Fibroblast of skin of left biceps (primary cell): ENCODE measurements at regions not wholly inside any gene's neighbourhood (a gene's known extent, or its start where the extent isn't known, plus 50 kb on each side); places are given as distances from the start of the nearest gene placed in this dataset.

Experiments
- DNase-seq, 2 experiments: peaks; one replicate each; pipeline ENCODE4 v3.0.0-alpha.2; 2013; ENCODE audit warnings: low read depth in 2 of 2

DNA sequence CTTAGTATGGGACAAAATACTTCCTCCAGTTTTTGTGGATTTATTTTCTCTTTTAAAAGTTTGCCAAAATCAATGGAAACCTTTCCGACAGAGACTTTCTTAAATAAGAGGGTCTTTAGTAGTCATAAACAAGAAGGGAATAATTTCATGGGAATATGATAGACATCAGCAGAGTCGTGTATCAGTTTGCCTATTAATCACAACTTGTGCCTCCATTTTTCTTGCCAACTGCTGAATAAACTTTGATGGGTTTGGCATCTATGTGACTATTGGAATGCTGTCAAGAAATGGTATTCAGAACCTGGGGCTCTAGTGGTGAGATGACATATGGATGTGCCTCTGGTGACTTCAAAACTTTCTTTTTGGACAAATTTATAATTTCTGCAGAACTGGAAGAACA, 1668.2 kb downstream of the MAT2B start:
- no peak for DNase-seq

DNA sequence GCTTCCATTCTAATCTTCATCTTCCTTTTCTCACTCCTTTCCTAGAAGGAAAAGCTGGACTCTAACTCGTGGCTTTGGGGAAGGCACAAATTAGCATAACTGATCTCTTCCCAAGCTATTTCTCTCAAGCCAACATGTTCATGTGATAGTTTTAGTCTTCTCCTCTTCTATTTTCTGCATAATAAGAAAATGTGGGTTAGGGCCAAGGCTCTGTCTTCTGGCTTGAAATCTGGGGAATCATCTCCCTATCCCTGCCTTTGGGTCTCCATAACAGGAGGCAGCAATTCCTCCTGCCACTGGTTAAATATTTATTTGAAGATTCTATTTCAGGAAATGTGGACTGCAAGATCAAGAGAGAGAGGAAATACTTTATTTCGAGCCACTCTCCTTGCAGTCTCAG, 1669.6 kb downstream of the MAT2B start:
- DNase-seq, result no peak

DNA sequence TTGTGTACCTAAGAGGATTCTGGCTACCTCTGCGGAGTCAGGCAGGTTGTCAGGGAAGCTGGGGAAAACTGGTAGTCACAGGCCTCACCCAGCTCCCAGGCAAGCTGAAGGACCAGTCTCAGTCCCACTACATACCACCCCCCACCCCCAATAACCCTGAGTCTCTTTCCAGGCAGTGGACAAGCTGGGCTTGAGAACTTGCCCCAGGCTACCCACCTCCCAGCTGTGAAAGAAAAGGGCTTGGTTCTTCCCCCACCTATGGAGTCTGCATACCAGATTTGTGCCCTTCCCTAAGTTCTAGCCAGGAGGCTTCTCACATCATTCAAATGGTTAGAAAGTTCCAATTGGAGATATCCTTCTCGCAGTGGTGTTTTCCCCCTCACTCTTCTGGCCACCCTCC, 1678.8 kb downstream of the MAT2B start:
- DNase-seq, result no peak

DNA sequence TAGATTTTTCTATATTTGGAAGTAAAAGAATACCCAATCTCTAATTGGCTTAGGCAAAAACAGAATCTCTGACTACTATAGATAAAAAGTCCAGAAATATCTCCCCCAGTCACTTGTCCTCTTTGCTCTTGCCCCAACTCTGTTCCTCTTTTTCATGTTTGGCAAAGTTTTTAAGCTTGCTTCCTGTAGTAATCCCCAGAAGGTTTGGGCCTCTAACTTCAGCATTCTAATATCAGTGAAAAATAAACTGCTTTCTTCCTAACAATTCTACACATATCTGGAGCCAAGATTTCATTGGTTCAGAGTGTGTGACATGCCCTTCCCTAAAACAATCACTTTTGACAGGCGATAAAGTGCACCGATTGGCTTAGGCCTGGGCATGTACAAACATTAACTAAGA, 1680.3 kb downstream of the MAT2B start:
- no peak for DNase-seq

DNA sequence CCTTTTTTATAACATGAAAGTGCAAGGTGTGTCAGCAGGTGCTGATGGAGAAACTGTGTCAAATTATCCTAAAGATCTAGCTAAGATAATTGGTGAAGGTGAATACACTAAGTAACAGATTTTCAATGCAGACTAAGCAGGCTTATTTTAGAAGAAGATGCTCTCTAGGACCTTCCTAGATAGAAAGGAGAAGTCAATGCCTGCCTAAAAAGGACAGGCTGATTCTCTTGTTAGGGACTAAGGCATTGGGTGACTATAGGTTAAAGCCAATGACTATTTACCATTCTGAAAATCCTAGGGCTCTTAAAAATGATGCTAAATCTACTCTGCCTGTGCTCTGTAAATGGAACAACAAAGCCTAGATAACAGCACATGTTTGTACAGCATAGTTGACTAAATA, 1682.4 kb downstream of the MAT2B start:
- no peak for DNase-seq

DNA sequence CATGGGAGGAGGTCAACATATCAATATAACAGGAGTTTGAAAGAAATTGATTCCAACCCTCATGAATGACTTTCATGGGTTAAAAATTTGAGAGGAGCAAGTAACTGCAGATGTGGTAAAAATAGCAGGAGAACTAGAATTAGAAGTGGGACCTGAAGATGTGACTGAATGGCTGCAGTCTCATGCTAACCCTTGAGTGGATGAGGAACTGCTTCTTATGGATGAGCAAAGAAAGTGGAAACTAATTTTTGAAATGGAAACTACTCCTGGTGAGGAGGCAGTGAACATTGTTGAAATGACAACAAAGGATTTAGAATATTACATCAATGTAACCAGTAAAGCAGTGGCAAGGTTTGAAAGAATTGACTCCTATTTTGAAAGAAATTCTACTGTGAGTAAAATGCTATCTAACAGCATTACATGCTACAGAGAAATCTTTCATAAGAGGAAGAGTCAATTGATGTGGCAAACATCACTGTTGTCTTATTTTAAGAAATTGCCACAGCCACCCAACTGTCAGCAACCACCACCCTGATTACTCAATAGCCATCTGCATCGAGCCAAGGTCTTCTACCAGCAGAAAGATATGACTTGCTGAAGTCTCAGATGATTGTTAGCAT, 1683.2 kb downstream of the MAT2B start:
- DNase-seq, result no peak

DNA sequence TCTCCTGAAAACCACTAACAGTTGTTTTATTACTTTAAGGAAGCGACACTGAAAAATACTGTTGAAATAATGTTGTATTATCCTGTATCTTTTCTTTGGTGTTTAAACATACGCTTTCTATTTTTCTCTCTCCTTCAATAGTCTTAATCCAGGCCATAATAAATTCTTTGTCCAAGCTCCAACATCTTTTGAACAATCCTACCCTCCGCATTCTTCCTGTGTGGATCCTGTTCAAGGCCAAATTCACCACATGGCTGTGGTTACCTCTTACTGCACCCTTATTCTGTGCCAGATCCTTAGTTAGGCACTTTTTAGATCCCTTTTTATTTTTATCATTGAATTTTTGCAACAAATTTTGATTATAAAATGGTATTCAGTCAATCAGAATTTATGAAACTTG, 1691.5 kb downstream of the MAT2B start:
- no peak for DNase-seq

DNA sequence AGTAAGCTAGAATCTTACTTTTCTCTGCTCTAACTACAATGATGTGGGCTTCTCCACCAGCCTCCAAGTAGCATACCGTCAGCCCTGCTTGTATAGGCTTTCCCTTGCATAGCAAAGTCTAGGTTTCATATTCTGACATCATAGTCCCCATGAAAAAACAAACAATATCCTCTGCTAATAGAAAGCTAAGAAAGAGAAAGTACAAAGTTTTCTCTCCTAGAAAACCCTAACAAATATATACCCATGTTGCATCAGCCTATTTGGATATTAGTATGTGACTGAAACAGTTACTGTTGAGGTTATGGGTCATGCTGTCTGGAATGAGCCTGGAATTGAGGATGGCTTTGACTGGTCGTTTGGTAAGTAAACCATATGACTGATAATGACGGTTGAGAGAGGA, 1696.0 kb downstream of the MAT2B start:
- DNase-seq, result no peak

DNA sequence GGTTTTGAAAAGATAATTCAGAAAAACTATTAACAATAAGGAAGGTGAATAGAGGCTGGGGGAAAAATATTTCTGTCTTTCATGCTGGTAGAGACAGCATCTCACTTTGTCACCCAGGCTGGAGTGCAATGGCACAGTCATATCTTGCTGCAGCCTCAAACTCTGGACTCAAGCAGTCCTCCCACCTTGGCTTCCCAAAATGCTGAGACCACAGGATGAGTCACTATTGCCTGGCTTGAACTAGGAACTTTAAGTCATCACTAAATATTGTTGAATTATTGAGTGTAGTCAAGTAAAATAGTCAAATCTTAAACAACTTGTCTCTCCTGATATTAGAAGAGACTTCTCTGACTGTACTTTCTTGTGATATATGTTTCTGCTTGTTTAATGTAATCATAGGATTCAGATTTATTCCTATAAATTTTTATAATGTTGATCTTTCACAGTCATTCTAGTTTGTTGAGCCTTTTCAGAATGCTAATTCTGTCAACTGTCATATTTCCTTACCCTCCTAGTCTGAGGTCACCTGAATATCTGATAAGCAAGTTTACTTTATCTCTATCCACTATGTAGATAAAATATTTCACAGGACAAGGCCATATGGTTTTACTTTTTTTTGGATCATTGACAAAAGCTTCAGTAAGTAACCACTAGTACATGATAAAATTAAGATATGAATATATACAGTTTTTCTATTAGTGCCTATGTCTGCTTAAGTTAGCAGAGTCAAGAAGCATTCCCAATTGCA, 1696.5 kb downstream of the MAT2B start:
- no peak for DNase-seq

DNA sequence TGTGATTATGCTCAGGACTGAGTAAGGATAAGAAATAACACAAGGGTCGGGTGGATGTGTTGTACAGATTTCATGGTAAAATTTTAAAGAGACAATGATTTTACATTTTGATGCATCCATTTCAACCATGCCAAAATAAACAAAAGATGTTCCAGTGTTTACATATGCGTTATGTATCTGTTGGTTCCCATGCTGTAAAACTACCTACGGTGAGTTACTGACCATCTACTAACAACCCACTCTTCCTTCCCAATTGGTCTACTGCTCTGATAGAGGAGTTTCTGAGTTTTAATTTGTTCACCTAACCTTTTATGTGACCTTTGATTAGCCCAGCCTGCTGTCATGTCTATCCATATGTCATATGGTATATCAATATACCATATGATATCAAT, 1697.1 kb downstream of the MAT2B start:
- no peak for DNase-seq

DNA sequence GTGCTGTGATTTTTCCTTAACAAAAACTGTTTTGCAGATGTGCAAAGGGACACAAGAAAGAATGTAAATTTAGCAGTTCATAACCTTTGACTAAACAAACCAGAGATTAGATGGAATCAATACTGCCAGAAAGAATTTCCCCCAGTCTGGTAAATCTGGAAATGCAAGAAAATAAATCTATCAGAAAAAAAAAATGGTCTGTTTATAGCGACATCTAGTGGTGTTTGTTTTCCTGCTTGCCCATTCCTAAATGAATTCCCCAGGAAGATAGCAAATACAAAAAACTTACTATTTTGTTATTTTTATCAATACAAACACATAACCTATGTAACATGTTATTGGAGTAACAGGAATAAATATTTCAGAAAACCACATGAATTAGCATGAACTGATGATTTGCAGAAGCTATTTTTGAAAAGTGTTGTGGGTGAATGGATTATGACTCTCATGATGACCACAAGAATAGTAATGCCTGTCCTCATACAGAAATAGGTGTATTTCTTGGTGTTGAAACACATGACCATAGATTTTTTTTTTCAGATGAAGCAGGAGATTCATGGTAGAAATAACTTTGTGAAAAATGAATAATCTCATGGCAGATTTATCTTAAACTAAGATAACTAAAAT, 1703.8 kb downstream of the MAT2B start:
- DNase-seq, result no peak

DNA sequence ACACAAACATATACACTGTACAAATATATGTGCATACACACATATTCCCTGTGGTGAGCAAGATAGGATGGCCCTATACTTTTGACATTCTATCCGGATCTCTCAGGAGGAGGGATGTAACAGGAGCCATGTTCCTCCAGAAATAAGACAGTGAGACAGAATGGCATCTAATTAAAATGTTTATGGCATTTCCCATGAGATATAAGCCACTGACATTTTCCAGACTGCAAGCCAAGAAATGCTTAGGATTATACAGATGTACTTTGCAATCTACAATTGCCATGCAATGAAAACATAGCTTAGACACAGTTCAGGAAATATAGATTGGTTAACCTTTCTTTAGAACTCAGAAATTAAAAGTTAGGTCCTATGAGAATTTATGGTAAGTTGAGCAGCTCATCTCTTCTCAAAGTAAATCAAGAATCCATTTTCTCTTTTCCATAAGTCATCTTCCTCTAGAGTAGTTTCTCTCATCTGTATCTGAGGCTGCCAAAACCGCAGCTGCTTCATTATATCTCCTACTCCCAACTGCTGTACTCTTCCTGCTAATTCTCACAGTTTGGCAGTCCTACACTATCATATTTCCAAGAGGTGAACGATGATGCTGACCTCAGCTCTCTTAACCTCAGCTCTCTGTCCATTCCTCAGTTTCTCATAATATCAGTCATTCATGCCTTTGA, 1719.1 kb downstream of the MAT2B start:
- no peak for DNase-seq

DNA sequence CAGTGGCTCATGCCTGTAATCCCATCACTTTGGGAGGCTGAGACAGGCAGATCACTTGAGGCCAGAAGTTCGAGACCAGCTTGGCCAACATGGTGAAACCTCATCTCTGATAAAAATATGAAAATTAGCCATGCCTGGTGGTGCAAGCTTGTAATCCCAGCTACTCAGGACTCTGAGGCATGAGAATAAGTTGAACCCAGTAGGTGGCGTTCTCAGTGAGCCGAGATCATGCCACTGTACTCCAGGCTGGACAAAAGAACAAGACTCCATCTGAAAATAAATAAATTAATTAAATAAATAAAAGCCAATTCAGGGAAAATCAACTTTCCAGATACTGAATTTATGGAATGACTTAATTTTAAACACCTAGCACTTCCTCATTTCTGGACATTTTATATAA, 1722.1 kb downstream of the MAT2B start:
- DNase-seq, result no peak

DNA sequence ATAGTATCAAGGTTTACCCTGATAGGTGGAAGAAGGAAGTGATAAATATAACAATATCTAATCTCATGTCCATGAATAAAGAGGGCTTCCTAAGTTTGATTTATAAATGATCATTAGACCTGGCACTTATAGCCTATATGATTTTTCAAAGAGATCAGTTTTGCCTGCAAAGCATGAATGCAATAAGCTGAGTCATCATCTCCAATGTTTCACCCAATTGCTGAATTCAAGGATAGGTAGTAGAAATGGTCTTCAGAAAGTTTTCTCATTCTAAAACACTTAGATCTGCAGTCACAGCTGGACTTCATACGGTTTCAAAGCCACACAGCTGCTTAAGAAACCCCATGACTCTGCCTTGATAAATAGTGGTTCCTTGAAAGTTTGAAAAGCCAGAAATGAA, 1722.8 kb downstream of the MAT2B start:
- DNase-seq, result no peak

DNA sequence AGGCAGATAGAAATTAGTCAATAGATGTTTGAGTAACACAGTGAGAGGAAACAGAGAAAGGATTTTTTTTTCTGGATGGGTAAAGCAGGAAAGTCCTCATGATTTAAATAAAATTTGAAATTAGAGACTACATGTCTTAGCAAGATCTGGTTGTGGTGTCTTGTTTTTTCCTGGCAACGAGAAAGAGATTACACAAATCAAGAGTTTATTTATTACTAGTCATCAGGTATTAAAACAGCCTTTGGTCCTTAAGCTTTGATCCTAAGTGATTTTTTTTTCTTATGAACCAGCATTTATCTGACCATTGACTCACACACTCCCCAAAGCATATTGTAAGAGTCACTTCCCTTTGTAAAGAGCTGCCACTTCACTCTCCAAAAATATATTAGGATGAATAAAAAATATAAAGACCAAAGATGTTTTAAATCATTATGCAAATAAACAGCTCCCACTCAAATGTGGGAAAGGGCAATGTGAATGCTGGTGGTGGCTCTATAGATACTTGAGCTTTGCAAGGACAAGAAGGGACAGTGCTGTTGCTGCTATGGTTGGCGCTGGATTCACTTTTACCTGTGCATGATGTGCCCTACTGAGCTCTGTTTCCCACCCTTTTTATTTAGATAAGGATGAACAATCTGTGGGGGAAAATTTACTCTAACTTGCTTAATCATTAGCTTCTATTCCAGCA, 1726.5 kb downstream of the MAT2B start:
- no peak for DNase-seq

DNA sequence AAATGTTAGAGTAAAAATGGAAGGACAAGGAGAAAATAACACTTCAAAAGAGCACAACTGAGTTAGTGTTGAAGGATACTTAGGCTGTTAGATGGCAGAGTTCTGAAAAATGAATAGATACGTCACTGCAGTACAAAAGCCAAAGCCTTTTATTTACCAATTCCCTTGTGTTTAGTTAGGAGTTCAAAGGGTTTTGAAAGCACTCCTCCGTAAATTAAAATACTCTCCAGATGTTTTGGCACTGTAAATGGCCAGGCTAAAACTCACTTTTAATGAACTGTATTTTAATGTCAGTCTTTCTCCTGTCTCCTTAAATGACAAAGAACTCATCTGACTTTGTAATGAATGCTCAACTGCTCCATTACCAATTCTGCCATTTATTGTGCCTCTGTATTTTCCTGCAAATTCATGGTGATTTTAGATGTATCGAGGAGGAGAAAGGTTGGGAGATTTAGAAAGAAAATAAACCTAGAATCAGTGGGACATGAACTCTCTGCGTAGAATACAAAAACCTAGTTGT, 1727.2 kb downstream of the MAT2B start:
- DNase-seq, result no peak

DNA sequence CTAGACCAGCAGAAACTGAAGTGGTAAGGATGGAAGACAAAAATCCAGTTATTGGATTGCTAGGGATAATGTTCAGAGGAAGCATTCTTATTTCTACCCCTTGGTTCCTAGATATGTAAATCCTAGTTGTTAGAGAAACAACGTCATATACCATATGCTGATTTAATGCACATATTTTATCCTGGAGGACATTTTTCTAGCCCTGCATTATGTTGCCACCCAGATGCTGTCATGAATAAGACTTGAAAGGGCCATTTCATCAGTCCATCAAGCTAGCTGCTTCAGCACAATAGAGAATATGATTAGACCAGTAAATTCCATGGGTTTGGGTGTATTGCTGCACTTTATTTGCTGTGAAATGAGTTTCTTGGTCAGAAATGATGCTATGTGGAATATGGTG, 1736.4 kb downstream of the MAT2B start:
- DNase-seq, result no peak

DNA sequence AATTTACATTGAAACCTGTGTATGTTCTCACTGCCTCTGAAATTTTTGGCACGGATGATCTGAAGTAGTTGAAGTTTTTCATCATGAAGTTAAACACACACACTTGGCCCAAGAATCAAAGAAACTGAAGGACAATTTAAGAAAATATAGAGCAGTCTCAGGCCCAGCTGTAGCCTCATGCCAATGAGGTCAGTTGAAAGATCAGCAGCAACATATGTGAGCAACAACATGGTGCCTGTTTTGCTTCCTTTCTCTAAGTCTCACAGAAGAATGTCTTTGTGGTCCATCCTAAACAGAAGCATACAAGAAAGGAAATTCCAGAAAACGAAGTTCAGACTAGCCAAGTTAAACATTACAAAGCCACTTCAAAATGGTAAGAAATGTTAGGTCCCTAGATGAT, 1737.2 kb downstream of the MAT2B start:
- no peak for DNase-seq

DNA sequence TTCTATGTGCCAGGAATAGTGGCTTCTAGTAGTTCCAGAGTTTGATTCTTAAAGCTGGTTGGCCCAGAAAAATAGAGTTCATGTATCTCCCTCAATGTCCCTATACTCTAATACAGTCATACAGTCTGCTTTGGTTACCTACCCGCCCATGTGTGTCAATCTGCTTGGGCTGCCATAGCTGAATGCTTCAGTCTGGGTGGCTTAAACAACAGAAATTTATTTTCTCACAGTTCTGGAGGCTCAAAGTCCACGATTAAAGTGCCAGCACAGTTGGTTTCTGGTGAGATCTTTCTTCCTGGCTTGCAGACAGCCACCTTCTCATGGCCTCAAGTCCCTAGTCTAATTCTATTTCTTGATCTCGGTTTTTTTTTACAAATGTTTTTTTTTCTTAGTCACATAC, 1739.0 kb downstream of the MAT2B start:
- no peak for DNase-seq

DNA sequence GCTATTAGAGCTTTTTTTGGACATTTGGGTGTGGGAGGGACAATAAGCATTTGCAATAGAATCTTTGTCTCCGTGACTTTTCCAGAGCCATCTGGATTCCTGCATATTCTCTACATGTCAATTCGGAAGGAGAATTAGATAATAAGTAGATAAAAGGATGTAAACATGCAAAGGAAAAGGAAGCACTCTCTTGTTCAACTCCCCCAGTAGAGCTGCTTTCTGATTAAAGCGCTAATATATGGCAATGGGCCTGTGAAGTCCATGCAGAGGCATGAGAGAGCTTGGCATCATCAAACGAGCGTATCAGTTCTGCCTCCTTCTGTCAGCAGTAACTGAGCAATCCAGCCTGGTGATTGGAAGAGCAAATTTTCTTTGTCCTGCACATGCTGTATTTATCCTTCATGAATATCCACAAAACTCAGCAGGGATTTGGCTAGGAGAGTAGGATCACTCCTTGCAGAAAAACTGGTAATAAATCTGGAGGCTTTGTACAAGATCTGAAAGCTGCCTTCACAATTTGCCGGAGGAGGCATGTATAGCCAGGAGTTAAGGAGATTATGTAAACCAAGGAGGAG, 1752.9 kb downstream of the MAT2B start:
- DNase-seq, result no peak

DNA sequence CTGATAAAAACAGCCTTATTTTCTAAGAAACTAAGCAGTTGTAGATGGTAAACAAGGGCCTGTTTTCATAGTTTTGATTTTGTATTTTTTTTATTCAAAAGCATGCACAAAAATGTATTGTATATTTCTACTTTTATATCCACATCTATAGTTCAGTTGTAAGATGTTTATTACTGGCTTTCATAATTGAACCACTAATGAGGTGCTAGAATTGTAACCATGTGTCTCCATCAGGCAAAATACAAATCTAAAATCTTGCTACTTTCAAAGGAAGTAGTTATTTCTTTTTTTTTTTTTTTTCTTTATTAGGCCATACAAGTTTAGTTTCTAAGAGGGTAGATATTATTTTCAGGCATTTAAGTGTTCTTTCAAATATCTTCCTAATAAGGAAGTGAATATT, 1755.0 kb downstream of the MAT2B start:
- no peak for DNase-seq

DNA sequence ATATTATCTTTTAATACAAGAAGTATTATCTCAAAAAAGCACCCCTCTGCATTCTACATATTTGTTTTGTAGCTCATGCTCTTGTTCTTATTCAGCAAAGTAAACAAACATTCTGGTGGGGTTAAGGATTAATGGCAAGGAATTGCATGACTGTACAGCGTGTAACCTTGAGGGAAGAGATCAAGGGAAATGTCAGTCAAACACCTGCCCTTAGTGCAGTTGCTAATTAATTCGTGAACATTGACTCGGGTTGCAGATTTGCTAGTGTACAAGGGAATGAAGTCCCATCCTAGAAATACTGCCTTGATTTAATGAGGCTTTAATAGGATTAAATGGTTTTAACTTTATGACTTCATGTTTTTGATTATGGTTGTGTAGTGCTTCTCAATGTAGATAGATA, 1758.1 kb downstream of the MAT2B start:
- DNase-seq, result no peak
